K562 (cell line): ENCODE measurements at regions not wholly inside any gene's neighbourhood (a gene's known extent, or its start where the extent isn't known, plus 50 kb on each side); places are given as distances from the start of the nearest gene placed in this dataset.

Experiments used
- ATAC-seq: fragments of 200-7000 bp; cut with Tn5 transposase; 3 replicates; pipeline ENCODE4 v1.9.1; 2020; ENCODE audit warnings: moderate library complexity
- BruUV-seq: library from RNA; stranded (reverse); fragments of 400-500 nt; replicated peaks from 2 replicates; lab custom pipeline; 2021; lab: Mats Ljungman, UMichigan
- CTCF ChIA-PET: fragments of 300-600 bp; formaldehyde crosslinking; extraction: SDS; loops from one replicate; lab custom pipeline; 2021; ENCODE audit warnings: low intra/inter-chr PET ratio; lab: Yijun Ruan, JAX
- POLR2A ChIA-PET: fragments of 300-600, 350-650 bp; sonication (Branson Sonifier 250); formaldehyde crosslinking; extraction: SDS; loops from one replicate; lab custom pipeline; 2021; ENCODE audit warnings: antibody characterized with exemption, inconsistent platforms; lab: Yijun Ruan, JAX
- DNase-seq, 4 experiments: peaks; one replicate each; pipeline versions ENCODE4 v3.0.0 to v3.0.0-alpha.2; 2011 to 2018; ENCODE audit warnings: low spot score in 3 of 4, mixed read lengths in 3 of 4; ENCODE audit errors: extremely low read depth in 1 of 4
- FAIRE-seq: peaks from 2 replicates; lab custom pipeline; 2011; peaks lifted over from hg19 to GRCh38; lab: Jason Lieb, UNC
- H2AFZ ChIP-seq: 2 replicates; pipeline ENCODE4 v1.6.0; 2011; ENCODE audit warnings: low read depth, low read length, control low read depth, inconsistent platforms
- H3K27ac ChIP-seq: fragments of 200-600 bp; 3 replicates; pipeline ENCODE4 v1.8.0; 2011; ENCODE audit warnings: low read depth, mild to moderate bottlenecking, control low read depth, inconsistent platforms, low read length, moderate library complexity, mixed read lengths; ENCODE audit errors: extremely low read depth
- H3K27me3 ChIP-seq, 2 experiments: fragments of 300-600 bp in 1 of 2; 2 replicates in 1 of 2; 3 replicates in 1 of 2; pipeline versions ENCODE4 v1.6.0 to v1.8.0; 2011; ENCODE audit warnings: inconsistent platforms in 2 of 2, low read length in 2 of 2, mild to moderate bottlenecking in 1 of 2, mixed read lengths in 1 of 2, moderate library complexity in 1 of 2; ENCODE audit not compliant: control insufficient read depth in 2 of 2, insufficient read depth in 2 of 2
- H3K36me3 ChIP-seq: fragments of 300-600 bp; 3 replicates; pipeline ENCODE4 v1.8.0; 2011; ENCODE audit warnings: mild to moderate bottlenecking, low read length, inconsistent platforms; ENCODE audit not compliant: control insufficient read depth, insufficient read depth
- H3K4me1 ChIP-seq, 2 experiments: fragments of 200-600 bp in 1 of 2; replicated peaks in 1 of 2; 2 replicates in 1 of 2; 3 replicates in 1 of 2; pipeline versions ENCODE4 v1.5.1 to v1.8.0; 2011; ENCODE audit warnings: inconsistent platforms in 2 of 2, low read length in 2 of 2, mild to moderate bottlenecking in 1 of 2, mixed read lengths in 1 of 2, moderate library complexity in 1 of 2; ENCODE audit not compliant: control insufficient read depth in 2 of 2, insufficient read depth in 2 of 2
- H3K4me2 ChIP-seq: 2 replicates; pipeline ENCODE4 v1.6.1; 2011; ENCODE audit warnings: low read length, control low read depth, inconsistent platforms, mixed read lengths; ENCODE audit not compliant: insufficient read depth
- H3K4me3 ChIP-seq: fragments of 200-600 bp; sonication (generic), shearing (Covaris generic); 2 replicates; pipeline ENCODE4 v1.5.1; 2016; ENCODE audit warnings: control low read depth, inconsistent platforms
- H3K79me2 ChIP-seq: fragments of 200-600 bp; 3 replicates; pipeline ENCODE4 v1.8.0; 2011; ENCODE audit warnings: low read length, inconsistent platforms; ENCODE audit not compliant: control insufficient read depth, insufficient read depth
- H3K9ac ChIP-seq, 2 experiments: 2 replicates each; pipeline versions ENCODE4 v1.6.0 to v1.6.1; 2011; ENCODE audit warnings: low read depth in 2 of 2, low read length in 2 of 2, control low read depth in 1 of 2, inconsistent platforms in 1 of 2, mild to moderate bottlenecking in 1 of 2, mixed read lengths in 1 of 2; ENCODE audit not compliant: insufficient read depth in 1 of 2
- H3K9me1 ChIP-seq: one replicate; pipeline ENCODE4 v1.6.0; 2011; ENCODE audit warnings: inconsistent platforms, mild to moderate bottlenecking, low read length, moderate library complexity; ENCODE audit not compliant: control insufficient read depth, insufficient read depth
- H3K9me3 ChIP-seq: replicated peaks from 2 replicates; pipeline ENCODE4 v1.5.1; 2011; ENCODE audit warnings: low read depth, low read length, inconsistent platforms; ENCODE audit not compliant: control insufficient read depth, insufficient read depth
- H4K20me1 ChIP-seq: replicated peaks from 2 replicates; pipeline ENCODE4 v1.6.1; 2011; ENCODE audit warnings: low read length, inconsistent platforms, mixed read lengths; ENCODE audit not compliant: control insufficient read depth, insufficient read depth
- ARID1B ChIP-seq: fragments of 450-650 bp; IDR thresholded peaks from 2 replicates; pipeline ENCODE4 v1.6.1; 2016; ENCODE audit warnings: antibody characterized with exemption, mild to moderate bottlenecking, inconsistent platforms
- E2F8 ChIP-seq: fragments of 450-650 bp; IDR thresholded peaks from 2 replicates; pipeline ENCODE4 v1.7.1; 2018; ENCODE audit warnings: mild to moderate bottlenecking, low read depth; ENCODE audit not compliant: partially characterized antibody
- EP300 ChIP-seq: IDR thresholded peaks from 2 replicates; pipeline ENCODE4 v1.6.1; 2012; ENCODE audit warnings: low read length, improper control_type of control experiment
- FIP1L1 ChIP-seq: fragments of 200-400 bp; formaldehyde crosslinking; IDR thresholded peaks from 2 replicates; pipeline ENCODE4 v1.6.1; 2018; ENCODE audit warnings: mild to moderate bottlenecking, low read depth, low read length; ENCODE audit not compliant: poor library complexity, severe bottlenecking
- MECOM ChIP-seq: fragments of 250-450 bp; sonication (Bioruptor Pico); IDR thresholded peaks from 2 replicates; pipeline ENCODE4 v1.8.0; 2022; ENCODE audit warnings: inconsistent platforms
- NR2C1 ChIP-seq, 2 experiments: fragments of 450-650 bp; IDR thresholded peaks; 2 replicates each; pipeline ENCODE4 v1.6.1; 2017; ENCODE audit warnings: mild to moderate bottlenecking in 2 of 2, antibody characterized with exemption in 1 of 2, inconsistent platforms in 1 of 2, missing compliant biosample characterization in 1 of 2, missing genetic modification characterization in 1 of 2
- PCBP1 ChIP-seq: fragments of 200-400 bp; formaldehyde crosslinking; IDR thresholded peaks from 2 replicates; pipeline ENCODE4 v1.6.1; 2018; ENCODE audit warnings: mild to moderate bottlenecking, low read depth, low read length; ENCODE audit not compliant: poor library complexity, severe bottlenecking
- SIN3A ChIP-seq, 2 experiments: fragments of 150-350 bp in 1 of 2; IDR thresholded peaks; 2 replicates each; pipeline ENCODE4 v1.6.1; 2011 to 2016; ENCODE audit warnings: borderline replicate concordance in 2 of 2, low read depth in 2 of 2, low read length in 2 of 2, mild to moderate bottlenecking in 2 of 2, moderate library complexity in 2 of 2; ENCODE audit not compliant: control insufficient read depth in 1 of 2
- TOE1 ChIP-seq, 2 experiments: fragments of 450-650 bp in 1 of 2; sonication (generic) in 1 of 2; formaldehyde crosslinking in 1 of 2; IDR thresholded peaks; 2 replicates each; pipeline versions ENCODE4 v1.7.1 to v1.8.0; 2016 to 2022; ENCODE audit warnings: borderline replicate concordance in 2 of 2, mild to moderate bottlenecking in 2 of 2, antibody characterized with exemption in 1 of 2, inconsistent platforms in 1 of 2, low read depth in 1 of 2, missing genetic modification reagents in 1 of 2, moderate library complexity in 1 of 2
- ZNF197 ChIP-seq: fragments of 200-800 bp; sonication (Bioruptor generic); IDR thresholded peaks from 2 replicates; pipeline ENCODE4 v1.6.1; 2016; ENCODE audit warnings: low read depth, missing genetic modification characterization, missing compliant biosample characterization
- ZSCAN32 ChIP-seq: fragments of 450-650 bp; formaldehyde crosslinking; IDR thresholded peaks from 2 replicates; pipeline ENCODE4 v1.4.0; 2020; ENCODE audit warnings: mild to moderate bottlenecking, moderate library complexity
- WGBS: fragments of 100-300 bp; shearing (Covaris generic); methylation state at CpG from one replicate; pipeline ENCODE4 v1.1.6; 2016; ENCODE audit warnings: low coverage, mixed read lengths; ENCODE audit not compliant: insufficient coverage; ENCODE audit errors: missing lambda C conversion rate; 5-methylcytosine and 5-hydroxymethylcytosine counted together
- in situ Hi-C: fragments of 300-500 bp; cut with MboI; formaldehyde crosslinking; loops from 4 replicates; pipeline ENCODE4 v1.15.0; 2018; ENCODE audit warnings: inconsistent platforms, mixed read lengths
- intact Hi-C: fragments of 100-400 bp; cut with micrococcal nuclease; formaldehyde crosslinking; loops from 2 replicates; pipeline ENCODE4 v1.14.2; 2022
- TF ChIP-seq, protein P1 (sequence below): fragments of 450-650 bp; formaldehyde crosslinking; conservative IDR thresholded peaks from 2 replicates; pipeline ENCODE4 v1.4.0; 2022; ENCODE audit warnings: mild to moderate bottlenecking, missing genetic modification characterization
- TF ChIP-seq, protein P2 (sequence below): fragments of 250-450 bp; sonication (Bioruptor Pico); IDR thresholded peaks from 2 replicates; pipeline ENCODE4 v1.5.0; 2021; ENCODE audit warnings: mild to moderate bottlenecking, borderline replicate concordance

- TF ChIP-seq, protein P1, sequence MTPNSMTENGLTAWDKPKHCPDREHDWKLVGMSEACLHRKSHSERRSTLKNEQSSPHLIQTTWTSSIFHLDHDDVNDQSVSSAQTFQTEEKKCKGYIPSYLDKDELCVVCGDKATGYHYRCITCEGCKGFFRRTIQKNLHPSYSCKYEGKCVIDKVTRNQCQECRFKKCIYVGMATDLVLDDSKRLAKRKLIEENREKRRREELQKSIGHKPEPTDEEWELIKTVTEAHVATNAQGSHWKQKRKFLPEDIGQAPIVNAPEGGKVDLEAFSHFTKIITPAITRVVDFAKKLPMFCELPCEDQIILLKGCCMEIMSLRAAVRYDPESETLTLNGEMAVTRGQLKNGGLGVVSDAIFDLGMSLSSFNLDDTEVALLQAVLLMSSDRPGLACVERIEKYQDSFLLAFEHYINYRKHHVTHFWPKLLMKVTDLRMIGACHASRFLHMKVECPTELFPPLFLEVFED (CRISPR knock-in tag), result no peak
- no peak for TF ChIP-seq FIP1L1
Measured at GRCh38 chr10:65751218-65751617, 1174.6 kb upstream of the LRRTM3 start (continued).

DNA sequence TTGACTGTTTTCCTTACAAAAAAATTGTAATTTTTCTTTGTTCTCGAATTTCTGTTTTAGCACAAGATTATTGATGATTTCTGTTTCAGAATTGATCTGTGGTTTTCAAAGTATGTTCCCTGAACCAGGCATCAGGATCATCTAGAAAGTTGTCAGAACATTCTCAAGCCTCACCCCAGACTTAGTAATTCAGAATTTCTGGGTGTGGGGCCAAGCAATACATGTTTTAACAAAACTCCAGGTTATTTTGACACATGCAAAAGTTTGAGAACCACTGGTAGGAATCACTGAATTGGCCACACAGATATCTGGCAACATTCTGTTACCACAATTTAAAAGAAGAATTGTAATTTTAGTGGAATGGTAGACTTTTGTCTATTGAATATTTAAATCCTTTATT is 1173.9 kb upstream of the LRRTM3 start:
- Histone ChIP-seq H3K4me3 (no peak overlapping the region), H3K27me3 (no peaks in the 10 kb centered on the region), H3K27ac (no peak overlapping the region), H3K4me2 (no peak overlapping the region), H3K4me1 (no peaks in the 10 kb centered on the region), H3K79me2 (no peaks in the 10 kb centered on the region), H3K9ac (no peak overlapping the region), H3K36me3 (no peaks in the 10 kb centered on the region), H2AFZ (no peak overlapping the region), H4K20me1 (no peaks in the 10 kb centered on the region), H3K9me3 (no peaks in the 10 kb centered on the region; the same call in 1 of the 2 replicates), H3K9me1 (no peaks in the 10 kb centered on the region)
- WGBS, result 0% methylated on average over 1 of the region's 1 CpG
- in situ Hi-C loops, result no loop called here
- ChIA-PET POLR2A (no interaction called here), CTCF (no interaction called here)
- no TSS peak for BruUV-seq
- DNase-seq (no peak), ATAC-seq (no peak), FAIRE-seq (no peak)
- intact Hi-C loops, result no loop called here
- TF ChIP-seq ZNF197 (CRISPR knock-in tag) (no peak), SIN3A (IDR thresholded peaks at IDR 0.05; ENCODE audit: borderline replicate concordance in 2 of 2, control insufficient read depth in 1 of 2, low read depth in 2 of 2, low read length in 2 of 2) (no peak), EP300 (no peak), NR2C1 (IDR thresholded peaks at IDR 0.05) (no peak), NR2C1 (tag; IDR thresholded peaks at IDR 0.05) (no peak), E2F8 (no peak), ARID1B (no peak), FIP1L1 (no peak), ZSCAN32 (CRISPR knock-in tag) (no peak), PCBP1 (no peak), MECOM (CRISPR knock-in tag) (no peak), TOE1 (IDR thresholded peaks at IDR 0.05; ENCODE audit: borderline replicate concordance) (no peak), TOE1 (CRISPR knock-in tag; IDR thresholded peaks at IDR 0.05; ENCODE audit: borderline replicate concordance, low read depth) (no peak)
- TF ChIP-seq, protein P2, sequence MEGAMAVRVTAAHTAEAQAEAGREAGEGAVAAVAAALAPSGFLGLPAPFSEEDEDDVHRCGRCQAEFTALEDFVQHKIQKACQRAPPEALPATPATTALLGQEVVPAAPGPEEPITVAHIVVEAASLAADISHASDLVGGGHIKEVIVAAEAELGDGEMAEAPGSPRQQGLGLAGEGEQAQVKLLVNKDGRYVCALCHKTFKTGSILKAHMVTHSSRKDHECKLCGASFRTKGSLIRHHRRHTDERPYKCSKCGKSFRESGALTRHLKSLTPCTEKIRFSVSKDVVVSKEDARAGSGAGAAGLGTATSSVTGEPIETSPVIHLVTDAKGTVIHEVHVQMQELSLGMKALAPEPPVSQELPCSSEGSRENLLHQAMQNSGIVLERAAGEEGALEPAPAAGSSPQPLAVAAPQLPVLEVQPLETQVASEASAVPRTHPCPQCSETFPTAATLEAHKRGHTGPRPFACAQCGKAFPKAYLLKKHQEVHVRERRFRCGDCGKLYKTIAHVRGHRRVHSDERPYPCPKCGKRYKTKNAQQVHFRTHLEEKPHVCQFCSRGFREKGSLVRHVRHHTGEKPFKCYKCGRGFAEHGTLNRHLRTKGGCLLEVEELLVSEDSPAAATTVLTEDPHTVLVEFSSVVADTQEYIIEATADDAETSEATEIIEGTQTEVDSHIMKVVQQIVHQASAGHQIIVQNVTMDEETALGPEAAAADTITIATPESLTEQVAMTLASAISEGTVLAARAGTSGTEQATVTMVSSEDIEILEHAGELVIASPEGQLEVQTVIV, result no peak
